Ishikawa (cell line): ENCODE measurements at regions not wholly inside any gene's neighbourhood (a gene's known extent, or its start where the extent isn't known, plus 50 kb on each side); places are given as distances from the start of the nearest gene placed in this dataset.

Source experiments
- CREB1 ChIP-seq: IDR thresholded peaks from 2 replicates; pipeline ENCODE4 v1.6.1; 2012; ENCODE audit warnings: low read depth
- RAD21 ChIP-seq: IDR thresholded peaks from 2 replicates; pipeline ENCODE4 v1.6.1; 2012; ENCODE audit warnings: low read depth
- TAF1 ChIP-seq: IDR thresholded peaks from 2 replicates; pipeline ENCODE4 v1.6.1; 2012; ENCODE audit warnings: low read depth, mild to moderate bottlenecking
- TEAD4 ChIP-seq: IDR thresholded peaks from 2 replicates; pipeline ENCODE4 v1.6.1; 2012
- YY1 ChIP-seq: IDR thresholded peaks from 2 replicates; pipeline ENCODE4 v1.6.1; 2012; ENCODE audit warnings: low read depth

- TF ChIP-seq TAF1 (no peak), RAD21 (no peak), TEAD4 (no peak), YY1 (no peak), CREB1 (no peak)
Observed at GRCh38 chr20:19867940-19868371, 109.9 kb downstream of the RIN2 start.
